Parathyroid adenoma (tissue), 2 donors: ENCODE measurements at regions not wholly inside any gene's neighbourhood (a gene's known extent, or its start where the extent isn't known, plus 50 kb on each side); places are given as distances from the start of the nearest gene placed in this dataset.

Source experiments
- H2AFZ ChIP-seq: fragments of 300-600 bp; sonication (generic); one replicate; pipeline ENCODE4 v1.7.0; 2017; ENCODE audit warnings: antibody characterized with exemption, mild to moderate bottlenecking
- H3K27ac ChIP-seq: fragments of 300-600 bp; sonication (generic); one replicate; pipeline ENCODE4 v1.7.0; 2017
- H3K27me3 ChIP-seq: fragments of 300-600 bp; sonication (generic); one replicate; pipeline ENCODE4 v1.7.0; 2017; ENCODE audit warnings: low read length; ENCODE audit not compliant: control insufficient read depth, insufficient read depth
- H3K36me3 ChIP-seq: fragments of 300-600 bp; sonication (generic); one replicate; pipeline ENCODE4 v1.7.0; 2017; ENCODE audit warnings: low read length; ENCODE audit not compliant: control insufficient read depth, insufficient read depth
- H3K4me1 ChIP-seq: fragments of 300-600 bp; sonication (generic); one replicate; pipeline ENCODE4 v1.7.0; 2017; ENCODE audit warnings: control low read depth
- H3K4me2 ChIP-seq: fragments of 300-600 bp; sonication (generic); one replicate; pipeline ENCODE4 v1.7.0; 2017; ENCODE audit warnings: low read length
- H3K4me3 ChIP-seq: fragments of 300-600 bp; sonication (generic); one replicate; pipeline ENCODE4 v1.7.0; 2017; ENCODE audit warnings: low read depth, low read length
- H3K79me2 ChIP-seq: fragments of 300-600 bp; sonication (generic); one replicate; pipeline ENCODE4 v1.7.0; 2017; ENCODE audit warnings: control low read depth
- H3K9ac ChIP-seq: fragments of 300-600 bp; sonication (generic); one replicate; pipeline ENCODE4 v1.7.0; 2017; ENCODE audit warnings: mild to moderate bottlenecking
- H3K9me3 ChIP-seq: fragments of 300-600 bp; sonication (generic); one replicate; pipeline ENCODE4 v1.7.0; 2017; ENCODE audit warnings: low read length; ENCODE audit not compliant: control insufficient read depth
- CTCF ChIP-seq: fragments of 300-600 bp; sonication (generic); IDR thresholded peaks from one replicate; pipeline ENCODE4 v1.7.0; 2017; ENCODE audit warnings: antibody characterized with exemption, mild to moderate bottlenecking
- donor health status: primary hyperparathyroidism.

- Histone ChIP-seq H3K27ac (no peak overlapping the region), H3K79me2 (no peaks in the 10 kb centered on the region), H3K4me2 (no peak overlapping the region), H3K4me1 (no peaks in the 10 kb centered on the region), H2AFZ (no peak overlapping the region), H3K9ac (no peak overlapping the region), H3K36me3 (no peaks in the 10 kb centered on the region), H3K9me3 (no peaks in the 10 kb centered on the region), H3K4me3 (no peak overlapping the region), H3K27me3 (no peaks in the 10 kb centered on the region)
- no peak for TF ChIP-seq CTCF
Observed at GRCh38 chr14:87113286-87113685, 879.7 kb downstream of the GALC start.

GRCh38 chr14:87111741-87112140 is 881.2 kb downstream of the GALC start:
- Histone ChIP-seq H3K27ac (no peak overlapping the region), H3K36me3 (no peaks in the 10 kb centered on the region), H3K9me3 (no peaks in the 10 kb centered on the region), H3K9ac (no peak overlapping the region), H3K27me3 (no peaks in the 10 kb centered on the region), H2AFZ (no peak overlapping the region), H3K4me1 (no peaks in the 10 kb centered on the region), H3K4me2 (no peak overlapping the region), H3K4me3 (no peak overlapping the region), H3K79me2 (no peaks in the 10 kb centered on the region)
- TF ChIP-seq CTCF, result no peak

GRCh38 chr14:87111126-87111525 is 881.9 kb downstream of the GALC start:
- H3K9me3 ChIP-seq, result no peaks in the 10 kb centered on the region

GRCh38 chr14:87109271-87109670 is 883.7 kb downstream of the GALC start:
- Histone ChIP-seq H3K9ac (no peak overlapping the region), H3K27ac (no peak overlapping the region), H2AFZ (no peak overlapping the region), H3K9me3 (no peaks in the 10 kb centered on the region), H3K4me3 (no peak overlapping the region), H3K4me1 (no peaks in the 10 kb centered on the region), H3K36me3 (no peaks in the 10 kb centered on the region), H3K27me3 (no peaks in the 10 kb centered on the region), H3K79me2 (no peaks in the 10 kb centered on the region), H3K4me2 (no peak overlapping the region)
- TF ChIP-seq CTCF, result no peak

More at GRCh38 chr14:87111126-87111525, 881.9 kb downstream of the GALC start:
- no peaks in the 10 kb centered on the region for H3K36me3 ChIP-seq
- H3K27me3 ChIP-seq, result no peaks in the 10 kb centered on the region
- H3K4me3 ChIP-seq, result no peak overlapping the region
- no peak overlapping the region for H3K9ac ChIP-seq
- TF ChIP-seq CTCF, result no peak
- no peaks in the 10 kb centered on the region for H3K79me2 ChIP-seq
- H3K4me2 ChIP-seq, result no peak overlapping the region
- no peak overlapping the region for H2AFZ ChIP-seq
- no peaks in the 10 kb centered on the region for H3K4me1 ChIP-seq
- H3K27ac ChIP-seq, result no peak overlapping the region

- Histone ChIP-seq H3K27me3 (no peaks in the 10 kb centered on the region), H3K9me3 (no peaks in the 10 kb centered on the region), H3K4me3 (no peak overlapping the region), H3K79me2 (no peaks in the 10 kb centered on the region), H2AFZ (no peak overlapping the region), H3K27ac (no peak overlapping the region), H3K4me1 (no peaks in the 10 kb centered on the region), H3K9ac (no peak overlapping the region), H3K36me3 (no peaks in the 10 kb centered on the region), H3K4me2 (no peak overlapping the region)
- no peak for TF ChIP-seq CTCF
Observed at GRCh38 chr14:87108726-87109125, 884.3 kb downstream of the GALC start.
